ENCODE measurements at regions not wholly inside any gene's neighbourhood (a gene's known extent, or its start where the extent isn't known, plus 50 kb on each side); places are given as distances from the start of the nearest gene placed in this dataset.

DNA sequence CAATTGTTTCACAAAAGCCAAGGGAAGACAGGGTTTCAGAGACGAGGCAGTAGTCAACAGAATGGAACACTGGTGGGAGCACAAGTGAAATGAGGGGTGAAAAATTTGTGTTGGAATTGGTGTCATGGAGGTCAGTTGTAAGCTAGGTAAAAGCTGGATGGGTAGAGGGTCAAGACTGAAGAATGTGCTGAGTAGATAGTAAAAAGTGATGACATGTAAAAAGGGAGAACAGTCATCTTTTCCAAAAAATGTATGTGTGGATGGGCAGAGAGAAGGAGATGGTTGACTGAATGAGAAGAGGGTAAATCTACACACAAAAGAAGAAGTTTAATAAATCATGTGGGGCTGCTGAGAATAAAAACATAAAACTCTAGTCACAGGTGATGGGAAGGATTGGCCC lies 92.7 kb upstream of the COL3A1 start:
- no peaks in the 10 kb centered on the region for H3K9me3 ChIP-seq
- peaks cover 0 to 7% of the 10 kb centered on the region in 2 donors for H3K4me1 ChIP-seq (ENCODE audit: control insufficient read depth in 1 of 2, low read depth in 2 of 2)
- H3K27me3 ChIP-seq (replicated peaks; ENCODE audit: insufficient read depth) = no peaks in the 10 kb centered on the region
- no peak overlapping the region for H3K27ac ChIP-seq
- no peak for DNase-seq (ENCODE audit: low spot score)
- ATAC-seq (ENCODE audit: insufficient number of reproducible peaks, low FRiP score, low read depth) = no peak
- no peaks in the 10 kb centered on the region for H3K36me3 ChIP-seq
- TF ChIP-seq, protein P1, sequence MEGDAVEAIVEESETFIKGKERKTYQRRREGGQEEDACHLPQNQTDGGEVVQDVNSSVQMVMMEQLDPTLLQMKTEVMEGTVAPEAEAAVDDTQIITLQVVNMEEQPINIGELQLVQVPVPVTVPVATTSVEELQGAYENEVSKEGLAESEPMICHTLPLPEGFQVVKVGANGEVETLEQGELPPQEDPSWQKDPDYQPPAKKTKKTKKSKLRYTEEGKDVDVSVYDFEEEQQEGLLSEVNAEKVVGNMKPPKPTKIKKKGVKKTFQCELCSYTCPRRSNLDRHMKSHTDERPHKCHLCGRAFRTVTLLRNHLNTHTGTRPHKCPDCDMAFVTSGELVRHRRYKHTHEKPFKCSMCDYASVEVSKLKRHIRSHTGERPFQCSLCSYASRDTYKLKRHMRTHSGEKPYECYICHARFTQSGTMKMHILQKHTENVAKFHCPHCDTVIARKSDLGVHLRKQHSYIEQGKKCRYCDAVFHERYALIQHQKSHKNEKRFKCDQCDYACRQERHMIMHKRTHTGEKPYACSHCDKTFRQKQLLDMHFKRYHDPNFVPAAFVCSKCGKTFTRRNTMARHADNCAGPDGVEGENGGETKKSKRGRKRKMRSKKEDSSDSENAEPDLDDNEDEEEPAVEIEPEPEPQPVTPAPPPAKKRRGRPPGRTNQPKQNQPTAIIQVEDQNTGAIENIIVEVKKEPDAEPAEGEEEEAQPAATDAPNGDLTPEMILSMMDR (IDR thresholded peaks at IDR 0.05) = no peak
- H3K4me3 ChIP-seq = no peak overlapping the region

DNA sequence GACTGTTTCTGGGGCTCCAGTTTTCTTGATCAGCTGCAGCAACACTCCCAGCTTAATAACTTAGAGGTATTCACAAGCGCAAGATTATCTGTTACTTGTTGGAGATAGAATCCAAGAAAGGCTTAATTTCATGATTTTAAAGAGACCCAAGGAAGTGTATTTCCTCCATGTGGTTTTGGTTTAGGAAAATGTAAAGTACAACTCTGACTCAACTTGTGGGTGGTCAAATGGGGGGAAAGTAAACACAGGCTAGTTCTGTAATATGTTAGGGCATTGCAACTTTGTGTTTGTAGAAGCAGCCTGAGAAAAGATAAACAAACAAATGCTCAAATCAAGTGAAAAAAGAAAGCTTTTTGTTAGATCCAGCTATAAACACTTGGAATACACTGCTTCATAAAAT lies 90.1 kb upstream of the COL3A1 start:
- H3K4me3 ChIP-seq = no peak overlapping the region
- no peak for ATAC-seq (ENCODE audit: insufficient number of reproducible peaks, low FRiP score, low read depth)

DNA sequence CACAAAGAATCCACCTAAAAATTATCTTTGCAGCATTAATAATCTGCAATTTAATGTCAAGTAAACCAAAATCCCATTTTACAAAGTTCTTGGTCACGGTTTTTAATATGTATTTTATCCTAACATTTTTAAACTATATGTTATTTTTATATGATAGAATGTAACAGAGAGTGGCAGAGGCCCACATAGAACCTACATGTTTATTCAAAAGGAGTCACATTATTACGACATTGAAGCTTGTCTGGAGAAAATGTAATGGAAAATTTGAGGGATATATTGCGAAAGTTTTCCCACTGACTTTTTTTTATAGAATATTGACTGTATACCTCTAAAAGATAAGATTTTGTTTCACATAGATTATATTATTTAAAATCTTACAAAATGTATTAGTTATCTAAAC lies 89.7 kb upstream of the COL3A1 start:
- H3K27ac ChIP-seq = no peak overlapping the region
- no peaks in the 10 kb centered on the region for H3K27me3 ChIP-seq (replicated peaks; ENCODE audit: insufficient read depth)
- ATAC-seq (ENCODE audit: insufficient number of reproducible peaks, low FRiP score, low read depth) = no peak
- H3K9me3 ChIP-seq = peaks cover 7% of the 10 kb centered on the region
- peaks cover 0 to 7% of the 10 kb centered on the region in 2 donors for H3K4me1 ChIP-seq (ENCODE audit: control insufficient read depth in 1 of 2, low read depth in 2 of 2)
- TF ChIP-seq, protein P1 (IDR thresholded peaks at IDR 0.05) = no peak
- no peak overlapping the region for H3K4me3 ChIP-seq
- DNase-seq (ENCODE audit: low spot score) = no peak
- H3K36me3 ChIP-seq = no peaks in the 10 kb centered on the region

More for the DNA sequence above, 90.1 kb upstream of the COL3A1 start:
- no peaks in the 10 kb centered on the region for H3K27me3 ChIP-seq (replicated peaks; ENCODE audit: insufficient read depth)
- H3K4me1 ChIP-seq (ENCODE audit: control insufficient read depth in 1 of 2, low read depth in 2 of 2) = peaks cover 0 to 7% of the 10 kb centered on the region in 2 donors
- no peak overlapping the region for H3K27ac ChIP-seq
- TF ChIP-seq, protein P1 (IDR thresholded peaks at IDR 0.05) = no peak
- H3K9me3 ChIP-seq = peaks cover 2% of the 10 kb centered on the region
- no peak for DNase-seq (ENCODE audit: low spot score)
- no peaks in the 10 kb centered on the region for H3K36me3 ChIP-seq

DNA sequence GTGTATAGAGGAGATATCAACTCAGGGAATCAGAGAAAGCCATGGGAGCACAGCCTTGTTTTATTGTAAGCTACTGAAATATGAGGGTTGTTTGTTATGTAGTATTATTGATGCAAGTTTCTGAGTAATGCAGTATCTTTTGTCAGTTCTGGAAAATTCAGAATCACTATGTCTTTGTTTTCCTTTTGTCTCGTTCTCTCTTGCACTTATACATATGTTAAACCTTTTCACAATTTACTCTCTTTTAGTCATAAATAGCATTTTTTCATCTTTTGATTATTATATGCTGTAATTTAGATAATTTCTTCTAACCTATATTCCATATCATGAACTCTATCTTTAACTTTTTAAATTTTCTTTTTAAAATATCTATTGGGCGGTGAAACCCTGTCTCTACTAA lies 85.0 kb upstream of the COL3A1 start:
- TF ChIP-seq, protein P1 (IDR thresholded peaks at IDR 0.05) = no peak
- Histone ChIP-seq H3K9me3 (peaks cover 7% of the 10 kb centered on the region), H3K4me3 (no peak overlapping the region), H3K36me3 (no peaks in the 10 kb centered on the region), H3K27ac (no peak overlapping the region), H3K27me3 (replicated peaks; ENCODE audit: insufficient read depth) (no peaks in the 10 kb centered on the region), H3K4me1 (ENCODE audit: control insufficient read depth in 1 of 2, low read depth in 2 of 2) (peaks cover 9 to 16% of the 10 kb centered on the region in 2 donors)
- ATAC-seq (ENCODE audit: insufficient number of reproducible peaks, low FRiP score, low read depth) (no peak), DNase-seq (ENCODE audit: low spot score) (no peak)

DNA sequence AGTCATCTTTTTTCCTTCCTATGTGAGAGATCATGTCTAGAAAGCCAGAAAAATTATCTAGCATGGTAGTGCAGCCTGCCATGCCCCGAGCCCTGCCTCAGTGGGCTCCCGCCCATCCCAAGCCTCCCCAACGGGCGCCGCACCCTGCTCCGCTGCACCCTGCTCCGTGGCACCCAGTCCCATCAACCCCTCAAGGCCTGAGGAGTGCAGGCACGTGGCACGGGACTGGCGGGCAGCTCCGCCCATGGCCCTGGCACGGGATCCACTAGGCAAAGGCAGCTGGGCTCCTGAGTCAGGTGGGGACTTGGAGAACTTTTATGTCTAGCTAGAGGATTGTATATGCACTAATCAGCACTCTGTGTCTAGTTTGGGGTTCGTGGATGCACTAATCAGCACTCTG lies 83.4 kb upstream of the COL3A1 start:
- DNase-seq (ENCODE audit: low spot score) (no peak), ATAC-seq (ENCODE audit: insufficient number of reproducible peaks, low FRiP score, low read depth) (no peak)
- Histone ChIP-seq H3K4me3 (no peak overlapping the region), H3K27ac (no peak overlapping the region), H3K9me3 (peaks cover 7% of the 10 kb centered on the region), H3K27me3 (replicated peaks; ENCODE audit: insufficient read depth) (no peaks in the 10 kb centered on the region), H3K36me3 (no peaks in the 10 kb centered on the region), H3K4me1 (ENCODE audit: control insufficient read depth in 1 of 2, low read depth in 2 of 2) (peaks cover 9 to 17% of the 10 kb centered on the region in 2 donors)
- TF ChIP-seq, protein P1 (IDR thresholded peaks at IDR 0.05) = no peak
